HEK293 (cell line): ENCODE measurements at regions not wholly inside any gene's neighbourhood (a gene's known extent, or its start where the extent isn't known, plus 50 kb on each side); places are given as distances from the start of the nearest gene placed in this dataset.

Source experiments
- CTCF ChIA-PET: fragments of 350-600 bp; formaldehyde crosslinking; extraction: SDS; loops from one replicate; lab custom pipeline; 2021; ENCODE audit warnings: antibody characterized with exemption; lab: Yijun Ruan, JAX
- POLR2A ChIA-PET: fragments of 300-600 bp; formaldehyde crosslinking; extraction: SDS; loops from one replicate; lab custom pipeline; 2020; ENCODE audit warnings: antibody characterized with exemption, inconsistent platforms; lab: Yijun Ruan, JAX
- H3K27ac ChIP-seq: fragments of 200-500 bp; sonication (Bioruptor generic); 2 replicates; pipeline ENCODE4 v1.5.1; 2014; ENCODE audit warnings: low read depth, low read length, control low read depth, inconsistent platforms; ENCODE audit errors: extremely low read depth
- H3K36me3 ChIP-seq, 2 experiments: fragments of 200-500 bp in 1 of 2; sonication (Bioruptor generic) in 1 of 2; 1 replicate in 1 of 2; 2 replicates in 1 of 2; pipeline ENCODE4 v1.5.1; 2014 to 2017; ENCODE audit warnings: inconsistent platforms in 2 of 2, low read length in 2 of 2; ENCODE audit not compliant: control insufficient read depth in 2 of 2, insufficient read depth in 1 of 2
- H3K4me1 ChIP-seq: fragments of 200-500 bp; sonication (Bioruptor generic); 2 replicates; pipeline ENCODE4 v1.5.1; 2014; ENCODE audit warnings: mild to moderate bottlenecking, low read length, inconsistent platforms; ENCODE audit not compliant: control insufficient read depth, insufficient read depth
- H3K4me3 ChIP-seq: 2 replicates; pipeline ENCODE4 v1.5.1; 2011; ENCODE audit warnings: low read depth, mild to moderate bottlenecking, control low read depth, low read length, moderate library complexity
- H3K9me3 ChIP-seq: fragments of 200-500 bp; sonication (Bioruptor generic); 2 replicates; pipeline ENCODE4 v1.5.1; 2014; ENCODE audit warnings: low read depth, low read length, inconsistent platforms; ENCODE audit not compliant: control insufficient read depth, insufficient read depth
- GLIS1 ChIP-seq: fragments of 450-650 bp; formaldehyde crosslinking; IDR thresholded peaks from 2 replicates; pipeline ENCODE4 v1.5.1; 2016; ENCODE audit warnings: missing biosample characterization, missing genetic modification characterization
- INSM2 ChIP-seq: fragments of 450-650 bp; formaldehyde crosslinking; IDR thresholded peaks from 2 replicates; pipeline ENCODE4 v1.5.1; 2016; ENCODE audit warnings: missing biosample characterization, missing genetic modification characterization
- MYNN ChIP-seq: fragments of 450-650 bp; formaldehyde crosslinking; IDR thresholded peaks from 2 replicates; pipeline ENCODE4 v1.5.1; 2016; ENCODE audit warnings: missing biosample characterization, missing genetic modification characterization, borderline replicate concordance
- OSR2 ChIP-seq: fragments of 450-650 bp; formaldehyde crosslinking; IDR thresholded peaks from 2 replicates; pipeline ENCODE4 v1.5.1; 2016; ENCODE audit warnings: missing biosample characterization, missing genetic modification characterization
- SP3 ChIP-seq: fragments of 450-650 bp; formaldehyde crosslinking; IDR thresholded peaks from 2 replicates; pipeline ENCODE4 v1.5.1; 2016; ENCODE audit warnings: missing biosample characterization, missing genetic modification characterization
- ZBTB1 ChIP-seq: fragments of 450-650 bp; formaldehyde crosslinking; IDR thresholded peaks from 2 replicates; pipeline ENCODE4 v1.5.1; 2016; ENCODE audit warnings: missing biosample characterization, missing genetic modification characterization
- ZBTB7A ChIP-seq: fragments of 450-650 bp; formaldehyde crosslinking; IDR thresholded peaks from 2 replicates; pipeline ENCODE4 v1.5.1; 2016; ENCODE audit warnings: low read depth, missing biosample characterization, missing genetic modification characterization
- ZBTB8A ChIP-seq: fragments of 450-650 bp; formaldehyde crosslinking; IDR thresholded peaks from 2 replicates; pipeline ENCODE4 v1.5.1; 2016; ENCODE audit warnings: missing biosample characterization, missing genetic modification characterization
- ZNF155 ChIP-seq: fragments of 450-650 bp; formaldehyde crosslinking; IDR thresholded peaks from 2 replicates; pipeline ENCODE4 v1.5.1; 2016; ENCODE audit warnings: missing biosample characterization, missing genetic modification characterization
- ZNF18 ChIP-seq: fragments of 450-650 bp; formaldehyde crosslinking; IDR thresholded peaks from 2 replicates; pipeline ENCODE4 v1.5.1; 2016; ENCODE audit warnings: missing biosample characterization, missing genetic modification characterization
- ZNF223 ChIP-seq: fragments of 450-650 bp; formaldehyde crosslinking; IDR thresholded peaks from 2 replicates; pipeline ENCODE4 v1.5.1; 2016; ENCODE audit warnings: missing biosample characterization, missing genetic modification characterization
- ZNF280D ChIP-seq: fragments of 450-650 bp; formaldehyde crosslinking; IDR thresholded peaks from 2 replicates; pipeline ENCODE4 v1.5.1; 2016; ENCODE audit warnings: missing biosample characterization, missing genetic modification characterization
- ZNF302 ChIP-seq: fragments of 450-650 bp; formaldehyde crosslinking; IDR thresholded peaks from 2 replicates; pipeline ENCODE4 v1.5.1; 2016; ENCODE audit warnings: missing biosample characterization, missing genetic modification characterization, low read depth
- ZNF341 ChIP-seq: fragments of 450-650 bp; formaldehyde crosslinking; IDR thresholded peaks from 2 replicates; pipeline ENCODE4; 2016; ENCODE audit warnings: low read depth, missing biosample characterization, missing genetic modification characterization
- ZNF404 ChIP-seq: fragments of 450-650 bp; formaldehyde crosslinking; IDR thresholded peaks from 2 replicates; pipeline ENCODE4 v1.5.1; 2017; ENCODE audit warnings: missing biosample characterization, missing genetic modification characterization
- ZNF501 ChIP-seq: fragments of 450-650 bp; formaldehyde crosslinking; IDR thresholded peaks from 2 replicates; pipeline ENCODE4 v1.5.1; 2016; ENCODE audit warnings: missing biosample characterization, missing genetic modification characterization
- ZNF610 ChIP-seq: fragments of 450-650 bp; formaldehyde crosslinking; IDR thresholded peaks from 2 replicates; pipeline ENCODE4 v1.5.1; 2016; ENCODE audit warnings: missing biosample characterization, missing genetic modification characterization, borderline replicate concordance
- ZNF76 ChIP-seq: fragments of 450-650 bp; formaldehyde crosslinking; IDR thresholded peaks from 2 replicates; pipeline ENCODE4; 2016; ENCODE audit warnings: low read depth, missing biosample characterization, missing genetic modification characterization, borderline replicate concordance
- TF ChIP-seq, protein P1 (sequence below): fragments of 450-650 bp; formaldehyde crosslinking; IDR thresholded peaks from 2 replicates; pipeline ENCODE4 v1.5.1; 2016; ENCODE audit warnings: missing biosample characterization, missing genetic modification characterization
- TF ChIP-seq, protein P2 (sequence below): fragments of 450-650 bp; formaldehyde crosslinking; IDR thresholded peaks from 2 replicates; pipeline ENCODE4 v1.5.1; 2017; ENCODE audit warnings: missing biosample characterization, missing genetic modification characterization

DNA sequence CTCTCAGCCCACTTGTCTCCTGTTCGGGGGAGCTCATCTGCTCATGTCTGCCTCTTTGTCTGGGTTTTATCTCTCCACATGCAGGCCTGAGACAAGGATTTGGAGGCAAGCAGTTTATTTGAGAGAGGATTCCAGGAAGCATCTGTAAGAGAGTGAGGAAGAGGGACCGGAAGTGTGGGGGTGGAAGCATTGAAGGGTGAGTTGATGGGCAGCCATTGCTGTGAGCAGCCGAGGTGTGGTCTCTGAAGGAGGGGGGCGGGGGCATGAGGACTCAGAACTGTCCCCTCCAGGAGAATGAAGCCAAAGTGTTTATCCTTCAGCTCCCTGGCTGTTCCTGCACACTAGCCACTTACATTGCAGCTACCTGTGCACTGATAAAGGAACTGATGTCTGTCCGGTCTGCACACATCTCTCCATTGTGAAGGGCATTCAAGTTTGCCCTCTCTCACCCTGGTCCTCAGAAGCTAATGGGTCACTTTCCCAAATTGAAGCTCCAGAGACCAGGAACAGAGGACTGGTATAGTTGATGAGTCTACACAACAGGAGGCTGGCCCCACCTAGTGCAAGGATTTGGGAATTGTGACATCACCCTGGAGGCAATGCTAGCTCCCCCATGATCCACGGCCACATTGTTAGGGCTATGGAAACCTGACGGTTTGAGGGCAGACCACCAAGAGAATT, 100.5 kb upstream of the FOXA2 start (continued):
- TF ChIP-seq INSM2, result no peak
- TF ChIP-seq, protein P1, sequence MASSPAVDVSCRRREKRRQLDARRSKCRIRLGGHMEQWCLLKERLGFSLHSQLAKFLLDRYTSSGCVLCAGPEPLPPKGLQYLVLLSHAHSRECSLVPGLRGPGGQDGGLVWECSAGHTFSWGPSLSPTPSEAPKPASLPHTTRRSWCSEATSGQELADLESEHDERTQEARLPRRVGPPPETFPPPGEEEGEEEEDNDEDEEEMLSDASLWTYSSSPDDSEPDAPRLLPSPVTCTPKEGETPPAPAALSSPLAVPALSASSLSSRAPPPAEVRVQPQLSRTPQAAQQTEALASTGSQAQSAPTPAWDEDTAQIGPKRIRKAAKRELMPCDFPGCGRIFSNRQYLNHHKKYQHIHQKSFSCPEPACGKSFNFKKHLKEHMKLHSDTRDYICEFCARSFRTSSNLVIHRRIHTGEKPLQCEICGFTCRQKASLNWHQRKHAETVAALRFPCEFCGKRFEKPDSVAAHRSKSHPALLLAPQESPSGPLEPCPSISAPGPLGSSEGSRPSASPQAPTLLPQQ (tag by site-specific recombination), result 0 out of 2 replicates have a peak, but pooled peaks have one; percentile 19
- TF ChIP-seq ZNF155 (tag by site-specific recombination), result no peak
- no peak for TF ChIP-seq ZNF223
- no peak for TF ChIP-seq SP3
- no peak for TF ChIP-seq ZNF302 (tag by site-specific recombination)
- TF ChIP-seq GLIS1 (tag by site-specific recombination), result peak; percentile 17; the same call in 1 of the 2 replicates
- no peak for TF ChIP-seq MYNN
- no peak for TF ChIP-seq ZNF404 (tag by site-specific recombination)
- no peak for TF ChIP-seq ZNF610
- TF ChIP-seq, protein P2, sequence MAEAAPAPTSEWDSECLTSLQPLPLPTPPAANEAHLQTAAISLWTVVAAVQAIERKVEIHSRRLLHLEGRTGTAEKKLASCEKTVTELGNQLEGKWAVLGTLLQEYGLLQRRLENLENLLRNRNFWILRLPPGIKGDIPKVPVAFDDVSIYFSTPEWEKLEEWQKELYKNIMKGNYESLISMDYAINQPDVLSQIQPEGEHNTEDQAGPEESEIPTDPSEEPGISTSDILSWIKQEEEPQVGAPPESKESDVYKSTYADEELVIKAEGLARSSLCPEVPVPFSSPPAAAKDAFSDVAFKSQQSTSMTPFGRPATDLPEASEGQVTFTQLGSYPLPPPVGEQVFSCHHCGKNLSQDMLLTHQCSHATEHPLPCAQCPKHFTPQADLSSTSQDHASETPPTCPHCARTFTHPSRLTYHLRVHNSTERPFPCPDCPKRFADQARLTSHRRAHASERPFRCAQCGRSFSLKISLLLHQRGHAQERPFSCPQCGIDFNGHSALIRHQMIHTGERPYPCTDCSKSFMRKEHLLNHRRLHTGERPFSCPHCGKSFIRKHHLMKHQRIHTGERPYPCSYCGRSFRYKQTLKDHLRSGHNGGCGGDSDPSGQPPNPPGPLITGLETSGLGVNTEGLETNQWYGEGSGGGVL (tag by site-specific recombination), result no peak
- no peak for TF ChIP-seq OSR2 (tag by site-specific recombination)
- no peak for TF ChIP-seq ZBTB8A (tag by site-specific recombination)
- no peak for TF ChIP-seq ZNF18
- no peak for TF ChIP-seq ZNF280D (tag by site-specific recombination)

DNA sequence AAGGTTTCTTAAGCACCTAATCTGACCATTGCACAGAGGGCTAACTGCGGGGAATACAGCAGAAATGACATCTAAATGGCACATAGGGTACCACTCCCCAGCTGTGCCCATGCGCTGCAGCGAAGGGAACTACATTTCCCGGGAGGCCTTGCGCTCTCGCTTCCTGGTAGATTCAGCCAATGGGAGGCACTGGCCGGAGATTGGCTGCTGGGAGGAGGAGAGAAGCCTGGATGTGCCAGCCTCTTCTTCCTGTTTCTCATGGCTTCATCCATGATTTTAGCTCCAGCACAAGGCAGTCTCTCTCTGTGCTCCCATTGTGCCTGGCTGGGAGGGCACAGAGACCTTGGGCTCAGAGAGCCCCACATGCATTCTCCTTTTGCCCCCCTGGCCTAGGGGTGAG, 101.7 kb upstream of the FOXA2 start:
- Histone ChIP-seq H3K27ac (no peak overlapping the region), H3K36me3 (no peaks in the 10 kb centered on the region), H3K4me3 (no peak overlapping the region), H3K9me3 (no peaks in the 10 kb centered on the region), H3K4me1 (no peaks in the 10 kb centered on the region)
- no peak for TF ChIP-seq ZNF501 (tag by site-specific recombination)
- no peak for TF ChIP-seq ZBTB7A
- no peak for TF ChIP-seq ZNF302 (tag by site-specific recombination)
- TF ChIP-seq ZNF76 (tag by site-specific recombination), result peak; percentile 63; the same call in 1 of the 2 replicates
- peak; percentile 91 for TF ChIP-seq ZNF341 (tag by site-specific recombination)
- no peak for TF ChIP-seq ZBTB1 (tag by site-specific recombination)
- CTCF ChIA-PET, result interaction anchor here (0.9 to 3.9 kb wide), 8 partner anchors 10 to 664 kb away, joined by 3 to 86 read pairs (median 5); no protein-coding TSS in a partner anchor
- POLR2A ChIA-PET, result no interaction called here
